Progenitor cell of endocrine pancreas (in vitro differentiated cells): ENCODE measurements at regions not wholly inside any gene's neighbourhood (a gene's known extent, or its start where the extent isn't known, plus 50 kb on each side); places are given as distances from the start of the nearest gene placed in this dataset.

ENCODE experiments used
- DNase-seq: peaks from one replicate; pipeline ENCODE4 v3.0.0; 2021; ENCODE audit warnings: low spot score; ENCODE audit not compliant: unreplicated experiment
- H3K27ac Mint-ChIP-seq: 2 replicates; pipeline ENCODE4 v1.8.0; 2021; ENCODE audit warnings: mild to moderate bottlenecking, moderate library complexity, mixed read lengths
- H3K27me3 Mint-ChIP-seq: 2 replicates; pipeline ENCODE4 v1.8.0; 2021; ENCODE audit warnings: mixed read lengths
- H3K36me3 Mint-ChIP-seq: 2 replicates; pipeline ENCODE4 v1.8.0; 2022; ENCODE audit warnings: mixed read lengths; ENCODE audit not compliant: insufficient read depth
- H3K4me1 Mint-ChIP-seq: 2 replicates; pipeline ENCODE4 v1.8.0; 2021; ENCODE audit warnings: low read depth, mixed read lengths
- H3K4me3 Mint-ChIP-seq: 2 replicates; pipeline ENCODE4 v1.8.0; 2021; ENCODE audit warnings: low read depth, mild to moderate bottlenecking, moderate library complexity, mixed read lengths
- H3K9me3 Mint-ChIP-seq: 2 replicates; pipeline ENCODE4 v1.8.0; 2021; ENCODE audit warnings: low read depth, mixed read lengths
- TF ChIP-seq, protein P1 (sequence below): fragments of 200-600 bp; sonication (generic); IDR thresholded peaks from one replicate; pipeline ENCODE4 v1.5.0; 2021; ENCODE audit warnings: antibody characterized with exemption, mild to moderate bottlenecking; ENCODE audit not compliant: unreplicated experiment

GRCh38 chr2:241937297-241937696 is 67.8 kb downstream of the RTP5 start:
- Mint-ChIP-seq H3K27me3 (peaks cover 3% of the 10 kb centered on the region), H3K9me3 (peaks cover 12% of the 10 kb centered on the region), H3K36me3 (peaks cover 5% of the 10 kb centered on the region), H3K4me3 (no peak overlapping the region), H3K4me1 (peaks cover 3% of the 10 kb centered on the region), H3K27ac (no peak overlapping the region)
- no peak for DNase-seq
- TF ChIP-seq, protein P1, sequence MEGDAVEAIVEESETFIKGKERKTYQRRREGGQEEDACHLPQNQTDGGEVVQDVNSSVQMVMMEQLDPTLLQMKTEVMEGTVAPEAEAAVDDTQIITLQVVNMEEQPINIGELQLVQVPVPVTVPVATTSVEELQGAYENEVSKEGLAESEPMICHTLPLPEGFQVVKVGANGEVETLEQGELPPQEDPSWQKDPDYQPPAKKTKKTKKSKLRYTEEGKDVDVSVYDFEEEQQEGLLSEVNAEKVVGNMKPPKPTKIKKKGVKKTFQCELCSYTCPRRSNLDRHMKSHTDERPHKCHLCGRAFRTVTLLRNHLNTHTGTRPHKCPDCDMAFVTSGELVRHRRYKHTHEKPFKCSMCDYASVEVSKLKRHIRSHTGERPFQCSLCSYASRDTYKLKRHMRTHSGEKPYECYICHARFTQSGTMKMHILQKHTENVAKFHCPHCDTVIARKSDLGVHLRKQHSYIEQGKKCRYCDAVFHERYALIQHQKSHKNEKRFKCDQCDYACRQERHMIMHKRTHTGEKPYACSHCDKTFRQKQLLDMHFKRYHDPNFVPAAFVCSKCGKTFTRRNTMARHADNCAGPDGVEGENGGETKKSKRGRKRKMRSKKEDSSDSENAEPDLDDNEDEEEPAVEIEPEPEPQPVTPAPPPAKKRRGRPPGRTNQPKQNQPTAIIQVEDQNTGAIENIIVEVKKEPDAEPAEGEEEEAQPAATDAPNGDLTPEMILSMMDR = no peak

DNA sequence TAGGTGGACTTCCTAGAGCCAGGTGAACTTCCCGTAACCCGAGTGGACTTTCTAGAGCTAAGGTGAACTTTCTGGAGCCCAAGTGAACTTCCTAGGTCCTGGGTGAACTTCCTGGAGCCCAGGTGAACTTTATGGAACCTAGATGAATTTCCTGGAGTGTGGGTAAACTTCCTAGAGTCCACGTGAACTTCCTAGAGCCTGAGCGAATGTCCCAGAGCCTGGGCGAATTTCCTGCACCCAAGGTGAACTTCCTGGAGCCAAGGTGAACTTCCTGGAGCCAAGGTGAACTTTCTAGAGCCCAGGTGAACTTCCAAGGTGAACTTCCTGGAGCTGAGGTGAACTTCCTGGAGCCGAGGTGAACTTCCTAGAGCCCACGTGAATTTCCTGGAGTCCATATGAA is 70.0 kb downstream of the RTP5 start:
- TF ChIP-seq, protein P1 = no peak
- DNase-seq = no peak
- H3K36me3 Mint-ChIP-seq = peaks cover 5% of the 10 kb centered on the region

GRCh38 chr2:241940329-241940728 is 70.8 kb downstream of the RTP5 start:
- Mint-ChIP-seq H3K27ac (no peak overlapping the region), H3K4me3 (no peak overlapping the region), H3K27me3 (peaks cover 3% of the 10 kb centered on the region), H3K36me3 (peaks cover 5% of the 10 kb centered on the region), H3K9me3 (peaks cover 12% of the 10 kb centered on the region), H3K4me1 (no peaks in the 10 kb centered on the region)
- TF ChIP-seq, protein P1 = peak; percentile 32
- no peak for DNase-seq

More for the DNA sequence above, 70.0 kb downstream of the RTP5 start:
- H3K27ac Mint-ChIP-seq = no peak overlapping the region
- peaks cover 12% of the 10 kb centered on the region for H3K9me3 Mint-ChIP-seq
- H3K27me3 Mint-ChIP-seq = peaks cover 3% of the 10 kb centered on the region
- no peak overlapping the region for H3K4me3 Mint-ChIP-seq
- H3K4me1 Mint-ChIP-seq = no peaks in the 10 kb centered on the region

DNA sequence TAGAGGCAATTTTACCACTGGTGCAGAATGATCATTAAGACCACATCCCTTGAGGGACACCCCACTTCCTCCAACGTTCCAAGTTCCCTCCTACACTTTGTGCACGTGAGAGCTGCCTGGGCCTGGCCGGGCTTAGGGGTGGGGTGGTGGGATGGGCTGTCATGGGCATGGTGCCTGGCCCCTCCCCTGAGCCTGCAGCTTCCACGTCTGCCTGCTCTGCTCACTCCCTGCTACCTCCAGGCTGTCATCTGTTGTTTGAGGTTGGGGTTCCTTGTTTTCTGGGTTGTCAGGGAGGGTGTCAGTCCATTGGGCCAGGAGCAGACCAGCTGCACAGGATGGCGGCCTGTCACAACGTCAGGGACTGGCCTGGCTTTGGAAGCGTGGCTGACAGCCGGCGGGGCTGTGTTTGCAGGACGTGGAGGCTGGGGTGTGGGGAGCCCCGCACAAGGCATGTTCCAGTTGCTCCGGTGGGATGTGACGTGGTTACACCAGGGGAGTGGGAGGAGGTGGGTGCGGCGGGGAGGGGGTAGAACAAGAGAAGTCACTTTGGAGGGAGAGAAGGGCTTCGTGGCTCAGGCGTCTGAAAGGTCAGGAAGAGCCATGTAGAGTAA is 72.3 kb downstream of the RTP5 start:
- peaks cover 12% of the 10 kb centered on the region for H3K9me3 Mint-ChIP-seq
- H3K4me1 Mint-ChIP-seq = no peaks in the 10 kb centered on the region
- no peak overlapping the region for H3K27ac Mint-ChIP-seq
- TF ChIP-seq, protein P1 = no peak
- no peak overlapping the region for H3K4me3 Mint-ChIP-seq
- H3K36me3 Mint-ChIP-seq = no peaks in the 10 kb centered on the region
- no peak for DNase-seq
- H3K27me3 Mint-ChIP-seq = peaks cover 12% of the 10 kb centered on the region

DNA sequence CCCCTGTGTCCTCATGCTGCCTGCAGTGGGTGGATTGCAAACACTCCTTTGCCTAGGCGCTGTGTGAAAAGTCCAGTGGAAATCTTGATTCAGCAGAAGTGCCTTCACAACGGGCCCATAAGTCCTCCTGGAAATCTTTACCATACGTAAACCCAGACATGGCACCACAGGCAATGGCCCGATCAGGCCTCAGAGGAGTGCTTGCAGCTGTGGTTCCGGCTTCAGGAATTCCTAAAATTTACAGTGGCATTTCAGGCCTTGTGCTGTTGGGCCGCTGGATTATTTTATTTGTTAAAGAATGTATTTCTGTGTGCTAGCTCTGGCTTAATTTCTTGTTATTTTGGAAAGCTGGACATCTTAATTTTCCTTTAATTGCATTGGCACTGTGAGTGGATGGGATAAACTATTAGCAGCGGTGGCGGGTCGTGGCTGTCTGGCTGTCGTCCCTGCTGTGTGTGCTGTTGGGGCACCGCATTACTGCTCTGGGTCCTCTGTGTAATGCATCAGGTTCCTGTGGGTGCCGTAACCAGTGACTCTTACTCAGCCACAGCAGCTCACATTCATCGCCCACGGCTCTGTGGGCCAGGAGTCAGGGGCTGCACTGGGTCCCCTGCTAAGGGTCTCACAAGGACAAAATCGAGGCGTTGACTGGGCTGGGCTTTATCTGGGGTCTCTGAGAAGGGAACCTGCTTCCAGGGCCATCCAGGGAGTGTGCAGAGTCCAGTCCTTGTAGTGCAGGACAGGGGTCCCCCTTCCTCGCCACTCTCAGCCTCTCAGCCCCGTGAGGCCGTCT is 73.1 kb downstream of the RTP5 start:
- Mint-ChIP-seq H3K36me3 (no peaks in the 10 kb centered on the region), H3K9me3 (peaks cover 12% of the 10 kb centered on the region), H3K4me3 (no peak overlapping the region), H3K27me3 (peaks cover 12% of the 10 kb centered on the region), H3K4me1 (no peaks in the 10 kb centered on the region), H3K27ac (no peak overlapping the region)
- no peak for DNase-seq
- TF ChIP-seq, protein P1 = no peak
